PC-3 (cell line): ENCODE measurements at regions not wholly inside any gene's neighbourhood (a gene's known extent, or its start where the extent isn't known, plus 50 kb on each side); places are given as distances from the start of the nearest gene placed in this dataset.

ENCODE experiments used
- ATAC-seq: fragments of 200-7000 bp; cut with Tn5 transposase; 2 replicates; pipeline ENCODE4 v1.9.1; 2020; ENCODE audit warnings: mild to moderate bottlenecking, moderate library complexity
- BruUV-seq: library from RNA; stranded (reverse); fragments of 400-500 nt; replicated peaks from 2 replicates; lab custom pipeline; 2021; lab: Mats Ljungman, UMichigan
- CTCF ChIA-PET: fragments of 300-600 bp; sonication (Branson Sonifier 250); formaldehyde crosslinking; loops from one replicate; lab custom pipeline; 2022; ENCODE audit warnings: antibody characterized with exemption; lab: Charles Lee
- POLR2A ChIA-PET: fragments of 300-600 bp; sonication (Branson Sonifier 250); formaldehyde crosslinking; loops from one replicate; lab custom pipeline; 2022; ENCODE audit warnings: antibody characterized with exemption; ENCODE audit not compliant: unreplicated experiment; lab: Charles Lee
- DNase-seq: peaks from one replicate; pipeline ENCODE4 v3.0.0-alpha.2; 2015
- H2AFZ ChIP-seq: fragments of 300-600 bp; sonication (generic); 2 replicates; pipeline ENCODE4 v1.6.0; 2016; ENCODE audit warnings: antibody characterized with exemption, low read length
- H3F3A ChIP-seq: fragments of 300-600 bp; sonication (generic); one replicate; pipeline ENCODE4 v1.6.0; 2017; ENCODE audit warnings: antibody characterized with exemption, low read length, control low read depth, mild to moderate bottlenecking; ENCODE audit not compliant: unreplicated experiment
- H3K27ac ChIP-seq: fragments of 300-600 bp; sonication (generic); 2 replicates; pipeline ENCODE4 v1.5.1; 2016; ENCODE audit warnings: mild to moderate bottlenecking, low read length
- H3K27me3 ChIP-seq: fragments of 300-600 bp; sonication (generic); 2 replicates; pipeline ENCODE4 v1.6.1; 2016; ENCODE audit warnings: low read length, mixed read lengths
- H3K36me3 ChIP-seq: fragments of 300-600 bp; sonication (generic); 2 replicates; pipeline ENCODE4 v1.6.1; 2016; ENCODE audit warnings: low read depth, mixed run types, low read length, mixed read lengths
- H3K4me1 ChIP-seq: fragments of 300-600 bp; sonication (generic); 2 replicates; pipeline ENCODE4 v1.5.1; 2016; ENCODE audit warnings: low read length; ENCODE audit not compliant: insufficient read depth
- H3K4me2 ChIP-seq: fragments of 300-600 bp; sonication (generic); 2 replicates; pipeline ENCODE4 v1.6.0; 2016; ENCODE audit warnings: low read length
- H3K4me3 ChIP-seq: fragments of 300-600 bp; sonication (generic); 2 replicates; pipeline ENCODE4 v1.5.1; 2016; ENCODE audit warnings: mild to moderate bottlenecking, low read length, mixed read lengths
- H3K79me2 ChIP-seq: fragments of 300-600 bp; sonication (generic); 2 replicates; pipeline ENCODE4 v1.6.1; 2017; ENCODE audit warnings: low read length, mixed read lengths
- H3K9ac ChIP-seq: fragments of 300-600 bp; sonication (generic); 2 replicates; pipeline ENCODE4 v1.6.0; 2016; ENCODE audit warnings: mild to moderate bottlenecking, low read length
- H3K9me2 ChIP-seq: fragments of 300-600 bp; sonication (generic); replicated peaks from 2 replicates; pipeline ENCODE4 v1.6.1; 2016; ENCODE audit warnings: mixed run types, low read length, mixed read lengths
- H3K9me3 ChIP-seq: fragments of 300-600 bp; sonication (generic); 2 replicates; pipeline ENCODE4 v1.6.1; 2016; ENCODE audit warnings: low read length, mixed read lengths
- H4K20me1 ChIP-seq: fragments of 300-600 bp; sonication (generic); 2 replicates; pipeline ENCODE4 v1.6.1; 2016; ENCODE audit warnings: low read length, mixed read lengths
- EZH2 ChIP-seq: fragments of 300-600 bp; sonication (generic); IDR thresholded peaks from one replicate; pipeline ENCODE4 v1.6.1; 2017; ENCODE audit warnings: antibody characterized with exemption, mild to moderate bottlenecking, low read length; ENCODE audit not compliant: unreplicated experiment
- EZH2phosphoT487 ChIP-seq: fragments of 300-600 bp; sonication (generic); IDR thresholded peaks from 2 replicates; pipeline ENCODE4 v1.6.1; 2018; ENCODE audit warnings: mild to moderate bottlenecking, antibody characterized with exemption, low read length, borderline replicate concordance
- intact Hi-C: fragments of 100-400 bp; cut with micrococcal nuclease; formaldehyde crosslinking; loops from 2 replicates; pipeline ENCODE4 v1.9.0; 2023
- TF ChIP-seq, protein P1 (sequence below): fragments of 300-600 bp; sonication (generic); conservative IDR thresholded peaks from 2 replicates; pipeline ENCODE4 v1.5.1; 2017; ENCODE audit warnings: antibody characterized with exemption, low read depth, mild to moderate bottlenecking, low read length

GRCh38 chr6:134436950-134437349 is 119.0 kb upstream of the SGK1 start:
- Histone ChIP-seq H3K27ac (peak overlapping the region; percentile 93), H3K4me2 (peak overlapping the region; percentile 67), H3K9me2 (no peaks in the 10 kb centered on the region), H2AFZ (peak overlapping the region; percentile 42), H3K9me3 (no peaks in the 10 kb centered on the region), H4K20me1 (no peaks in the 10 kb centered on the region), H3K9ac (peak overlapping the region; percentile 64), H3K4me3 (peak overlapping the region; percentile 46; the same call in 1 of the 2 replicates), H3F3A (no peaks in the 10 kb centered on the region), H3K27me3 (no peaks in the 10 kb centered on the region), H3K4me1 (peaks cover 23% of the 10 kb centered on the region), H3K36me3 (no peaks in the 10 kb centered on the region), H3K79me2 (no peaks in the 10 kb centered on the region)
- TF ChIP-seq EZH2phosphoT487: no peak
- TF ChIP-seq EZH2: no peak
- TF ChIP-seq, protein P1, sequence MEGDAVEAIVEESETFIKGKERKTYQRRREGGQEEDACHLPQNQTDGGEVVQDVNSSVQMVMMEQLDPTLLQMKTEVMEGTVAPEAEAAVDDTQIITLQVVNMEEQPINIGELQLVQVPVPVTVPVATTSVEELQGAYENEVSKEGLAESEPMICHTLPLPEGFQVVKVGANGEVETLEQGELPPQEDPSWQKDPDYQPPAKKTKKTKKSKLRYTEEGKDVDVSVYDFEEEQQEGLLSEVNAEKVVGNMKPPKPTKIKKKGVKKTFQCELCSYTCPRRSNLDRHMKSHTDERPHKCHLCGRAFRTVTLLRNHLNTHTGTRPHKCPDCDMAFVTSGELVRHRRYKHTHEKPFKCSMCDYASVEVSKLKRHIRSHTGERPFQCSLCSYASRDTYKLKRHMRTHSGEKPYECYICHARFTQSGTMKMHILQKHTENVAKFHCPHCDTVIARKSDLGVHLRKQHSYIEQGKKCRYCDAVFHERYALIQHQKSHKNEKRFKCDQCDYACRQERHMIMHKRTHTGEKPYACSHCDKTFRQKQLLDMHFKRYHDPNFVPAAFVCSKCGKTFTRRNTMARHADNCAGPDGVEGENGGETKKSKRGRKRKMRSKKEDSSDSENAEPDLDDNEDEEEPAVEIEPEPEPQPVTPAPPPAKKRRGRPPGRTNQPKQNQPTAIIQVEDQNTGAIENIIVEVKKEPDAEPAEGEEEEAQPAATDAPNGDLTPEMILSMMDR: no peak
- DNase-seq (no peak), ATAC-seq (no peak)
- ChIA-PET POLR2A (interaction anchor here (0.5 to 0.7 kb wide), 2 partner anchors 72 to 203 kb away, joined by 3 read pairs; no protein-coding TSS in a partner anchor), CTCF (no interaction called here)
- intact Hi-C loops: loop anchor here (1.0 to 10.0 kb wide), 3 partner anchors 200 to 263 kb away; no protein-coding TSS in a partner anchor
- no TSS peak for BruUV-seq

DNA sequence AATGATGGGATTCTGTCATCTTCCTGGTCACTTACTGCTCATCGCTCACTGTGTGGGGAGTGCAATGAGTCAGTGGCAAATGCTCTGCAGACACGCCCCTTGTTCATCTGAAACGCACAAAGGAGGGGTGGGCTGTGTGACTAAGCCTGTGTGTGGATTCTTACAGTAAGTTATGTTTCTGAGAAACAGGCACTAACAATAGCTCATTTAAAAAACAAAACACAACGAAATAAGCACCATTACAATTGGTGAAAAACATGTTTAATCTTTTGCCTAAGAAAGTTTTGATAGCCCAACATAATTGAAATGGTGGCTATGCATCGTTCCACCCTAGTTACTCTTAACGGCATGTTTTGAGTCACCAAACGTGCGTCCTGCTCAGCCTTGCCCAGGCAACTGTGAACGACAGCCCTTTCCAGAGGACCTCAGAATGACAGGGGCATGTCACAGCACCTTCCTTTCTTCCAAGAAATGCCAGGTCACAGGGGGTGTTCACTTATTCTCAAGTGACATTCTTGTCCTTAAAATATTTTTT is 118.4 kb upstream of the SGK1 start:
- Histone ChIP-seq H3K4me1 (peaks cover 28% of the 10 kb centered on the region), H3K9ac (peak overlapping the region; percentile 64), H3K9me2 (no peaks in the 10 kb centered on the region), H3K4me2 (peak overlapping the region; percentile 67), H3K4me3 (peak overlapping the region; percentile 47), H2AFZ (peak overlapping the region; percentile 56), H3K79me2 (no peaks in the 10 kb centered on the region), H4K20me1 (no peaks in the 10 kb centered on the region), H3K36me3 (no peaks in the 10 kb centered on the region), H3F3A (no peaks in the 10 kb centered on the region), H3K27ac (peak overlapping the region; percentile 93), H3K27me3 (no peaks in the 10 kb centered on the region), H3K9me3 (no peaks in the 10 kb centered on the region)
- DNase-seq (peak; percentile 90), ATAC-seq (peak; percentile 97)
- intact Hi-C loops: loop anchor here (1.0 to 10.0 kb wide), 3 partner anchors 200 to 262 kb away; no protein-coding TSS in a partner anchor
- ChIA-PET CTCF (no interaction called here), POLR2A (interaction anchor here (0.5 to 0.9 kb wide), 8 partner anchors 14 to 270 kb away, joined by 3 to 5 read pairs (median 4); no protein-coding TSS in a partner anchor)
- TSS peak; percentile 96 for BruUV-seq
- TF ChIP-seq, protein P1: no peak
- TF ChIP-seq EZH2 (no peak), EZH2phosphoT487 (no peak)

DNA sequence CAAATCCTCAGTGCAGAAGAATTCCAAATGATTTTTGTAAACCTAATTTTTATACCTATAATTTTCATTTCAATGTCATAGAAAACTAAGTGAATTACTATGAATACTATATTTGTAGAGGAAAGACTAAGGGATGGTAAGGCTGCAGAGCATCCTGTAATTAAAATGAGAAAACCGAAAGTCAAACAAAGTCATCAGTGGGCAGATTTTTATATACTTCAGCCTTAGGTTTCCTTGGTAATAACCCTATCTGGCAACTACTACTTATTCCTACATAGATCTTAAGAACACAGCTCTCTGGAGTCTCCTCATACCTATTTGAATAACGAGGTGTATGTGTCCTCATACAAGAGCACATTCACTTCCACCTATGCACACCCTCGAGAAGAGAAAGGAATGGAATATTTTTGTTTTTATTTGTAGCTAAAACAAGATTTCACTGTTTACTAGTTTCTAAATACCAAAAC is 117.9 kb upstream of the SGK1 start:
- DNase-seq (peak; percentile 65), ATAC-seq (peak; percentile 55)
- no peaks in the 10 kb centered on the region for H3K9me2 ChIP-seq
- BruUV-seq: no TSS peak
- no peak overlapping the region for H2AFZ ChIP-seq
- peak overlapping the region; percentile 67 for H3K4me2 ChIP-seq
- CTCF ChIA-PET: no interaction called here
- no peaks in the 10 kb centered on the region for H3K9me3 ChIP-seq
- peak overlapping the region; percentile 64 for H3K9ac ChIP-seq
- H3K4me1 ChIP-seq: peaks cover 30% of the 10 kb centered on the region
- intact Hi-C loops: loop anchor here (1.0 to 10.0 kb wide), 3 partner anchors 199 to 262 kb away; no protein-coding TSS in a partner anchor
- H3F3A ChIP-seq: no peaks in the 10 kb centered on the region
- H4K20me1 ChIP-seq: no peaks in the 10 kb centered on the region
- TF ChIP-seq EZH2phosphoT487 (no peak), EZH2 (no peak)
- TF ChIP-seq, protein P1: no peak
- H3K36me3 ChIP-seq: no peaks in the 10 kb centered on the region
- no peaks in the 10 kb centered on the region for H3K27me3 ChIP-seq
- peak overlapping the region; percentile 93 for H3K27ac ChIP-seq
- H3K79me2 ChIP-seq: no peaks in the 10 kb centered on the region
- peak overlapping the region; percentile 47 for H3K4me3 ChIP-seq
- POLR2A ChIA-PET: interaction anchor here (0.6 to 0.9 kb wide), 6 partner anchors 13 to 270 kb away, joined by 3 to 5 read pairs (median 4); no protein-coding TSS in a partner anchor
